ENCODE measurements at regions not wholly inside any gene's neighbourhood (a gene's known extent, or its start where the extent isn't known, plus 50 kb on each side); places are given as distances from the start of the nearest gene placed in this dataset.

DNA sequence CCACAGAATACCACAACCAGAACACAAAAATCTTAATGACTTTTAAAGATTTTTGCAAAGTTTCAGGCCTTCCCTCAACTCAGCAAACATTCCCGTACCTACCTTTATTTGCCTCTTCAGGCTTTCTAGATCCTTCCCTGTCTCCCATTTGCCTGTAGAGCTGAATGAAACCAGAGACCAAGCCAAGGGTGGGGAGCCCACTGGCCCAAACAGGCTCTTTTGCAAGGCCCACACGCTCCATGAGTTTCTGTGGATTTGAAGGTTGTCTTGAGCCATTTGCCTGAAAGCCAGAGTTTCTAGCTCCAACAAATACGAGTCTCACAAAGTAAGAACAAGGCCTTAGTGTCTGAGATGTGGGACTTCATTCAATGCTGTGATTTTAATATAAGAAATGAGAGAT, 107.8 kb downstream of the GAS1 start:
- peak overlapping the region; percentile 88 to 99 (median 96) for H3K27ac Mint-ChIP-seq
- peaks cover 86% of the 10 kb centered on the region for H3K4me1 Mint-ChIP-seq
- peak overlapping the region in 1 of 3 experiments; percentile 23 for H3K4me3 Mint-ChIP-seq
- H3K27me3 Mint-ChIP-seq (ENCODE audit: low read depth), result no peaks in the 10 kb centered on the region
- no peaks in the 10 kb centered on the region for H3K9me3 Mint-ChIP-seq
- H3K36me3 Mint-ChIP-seq (ENCODE audit: low read depth), result no peaks in the 10 kb centered on the region
- TF ChIP-seq, protein P1, sequence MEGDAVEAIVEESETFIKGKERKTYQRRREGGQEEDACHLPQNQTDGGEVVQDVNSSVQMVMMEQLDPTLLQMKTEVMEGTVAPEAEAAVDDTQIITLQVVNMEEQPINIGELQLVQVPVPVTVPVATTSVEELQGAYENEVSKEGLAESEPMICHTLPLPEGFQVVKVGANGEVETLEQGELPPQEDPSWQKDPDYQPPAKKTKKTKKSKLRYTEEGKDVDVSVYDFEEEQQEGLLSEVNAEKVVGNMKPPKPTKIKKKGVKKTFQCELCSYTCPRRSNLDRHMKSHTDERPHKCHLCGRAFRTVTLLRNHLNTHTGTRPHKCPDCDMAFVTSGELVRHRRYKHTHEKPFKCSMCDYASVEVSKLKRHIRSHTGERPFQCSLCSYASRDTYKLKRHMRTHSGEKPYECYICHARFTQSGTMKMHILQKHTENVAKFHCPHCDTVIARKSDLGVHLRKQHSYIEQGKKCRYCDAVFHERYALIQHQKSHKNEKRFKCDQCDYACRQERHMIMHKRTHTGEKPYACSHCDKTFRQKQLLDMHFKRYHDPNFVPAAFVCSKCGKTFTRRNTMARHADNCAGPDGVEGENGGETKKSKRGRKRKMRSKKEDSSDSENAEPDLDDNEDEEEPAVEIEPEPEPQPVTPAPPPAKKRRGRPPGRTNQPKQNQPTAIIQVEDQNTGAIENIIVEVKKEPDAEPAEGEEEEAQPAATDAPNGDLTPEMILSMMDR (IDR thresholded peaks at IDR 0.05; ENCODE audit: unreplicated experiment in 3 of 3), result no peak

DNA sequence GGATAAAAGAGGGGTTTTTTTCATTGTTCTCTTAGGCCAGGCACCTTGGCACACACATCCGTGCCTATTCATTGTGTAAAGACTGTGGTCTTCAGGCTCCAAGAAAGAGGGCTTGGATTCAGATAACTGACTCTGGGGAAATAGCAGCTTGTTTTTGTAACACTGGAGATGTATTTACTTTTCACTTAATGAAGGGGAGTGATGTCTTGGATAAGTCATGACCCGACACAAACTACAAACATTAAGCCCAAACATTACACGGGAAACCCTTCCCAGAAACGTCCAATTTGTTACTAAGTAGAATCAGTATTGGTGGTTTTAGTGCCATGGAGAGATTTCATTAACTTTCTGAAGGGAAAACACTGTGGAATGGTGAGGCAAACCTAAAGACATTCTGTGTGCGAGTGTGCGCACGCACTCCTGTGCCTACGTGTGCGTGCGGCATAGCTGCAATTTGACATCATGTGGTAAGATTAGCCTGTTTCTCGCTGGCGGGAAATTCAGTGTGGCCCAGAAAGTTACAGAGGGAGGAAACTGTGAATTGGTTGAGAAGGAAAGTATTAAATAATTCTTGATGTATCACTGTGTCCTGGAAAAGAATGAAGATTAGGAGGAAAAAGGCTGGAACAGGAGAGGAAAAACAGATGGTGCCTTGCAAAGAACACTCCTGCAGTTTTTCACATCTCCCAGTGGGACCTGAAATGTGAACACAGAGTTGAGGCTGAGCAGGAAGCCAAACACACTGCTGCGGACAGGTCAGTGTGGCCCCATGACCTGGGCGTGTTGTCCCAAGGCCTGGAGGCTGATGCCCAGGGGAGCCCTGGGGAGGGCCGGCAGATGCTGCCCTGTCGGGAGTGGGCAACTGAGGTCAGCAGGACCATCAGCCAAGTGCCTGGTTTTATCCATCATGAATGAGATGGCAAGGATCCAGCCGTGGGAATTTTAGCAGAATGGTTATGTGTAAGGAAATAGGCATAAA, 108.5 kb downstream of the GAS1 start:
- H3K4me1 Mint-ChIP-seq, result peaks cover 83% of the 10 kb centered on the region
- H3K27ac Mint-ChIP-seq, result peak overlapping the region; percentile 88 to 99 (median 96)
- TF ChIP-seq, protein P1 (IDR thresholded peaks at IDR 0.05; ENCODE audit: unreplicated experiment in 3 of 3), result no peak

DNA sequence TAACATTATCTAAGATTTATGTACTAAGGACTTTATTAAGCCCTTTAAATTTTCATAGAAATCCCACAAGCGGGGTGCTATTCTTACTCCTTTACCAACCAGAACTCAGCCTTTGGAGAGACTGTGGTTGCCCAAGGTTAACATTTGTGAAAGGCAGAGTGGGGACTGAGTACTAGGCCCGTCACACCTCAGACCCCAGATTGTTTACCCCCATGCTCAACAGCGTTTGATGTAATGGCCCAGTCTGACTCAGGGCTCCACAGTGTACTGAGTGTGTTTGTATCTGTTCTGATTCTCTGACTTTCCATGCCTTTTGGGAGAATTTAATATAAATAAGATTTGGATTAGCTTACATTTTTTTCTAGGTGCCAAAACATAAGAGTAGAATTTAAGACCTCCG, 110.0 kb downstream of the GAS1 start:
- peaks cover 76% of the 10 kb centered on the region for H3K4me1 Mint-ChIP-seq
- H3K27me3 Mint-ChIP-seq (ENCODE audit: low read depth), result no peaks in the 10 kb centered on the region
- peak overlapping the region in 1 of 3 experiments; percentile 40 for H3K4me3 Mint-ChIP-seq
- H3K36me3 Mint-ChIP-seq (ENCODE audit: low read depth), result no peaks in the 10 kb centered on the region
- H3K9me3 Mint-ChIP-seq, result no peaks in the 10 kb centered on the region
- peak overlapping the region; percentile 88 to 99 (median 96) for H3K27ac Mint-ChIP-seq
- TF ChIP-seq, protein P1 (IDR thresholded peaks at IDR 0.05; ENCODE audit: unreplicated experiment in 3 of 3), result no peak

More for the DNA sequence above, 108.5 kb downstream of the GAS1 start:
- Mint-ChIP-seq H3K9me3 (no peaks in the 10 kb centered on the region), H3K36me3 (ENCODE audit: low read depth) (no peaks in the 10 kb centered on the region), H3K27me3 (ENCODE audit: low read depth) (no peaks in the 10 kb centered on the region), H3K4me3 (peak overlapping the region in 2 of 3 experiments; percentile 21 to 44)

DNA sequence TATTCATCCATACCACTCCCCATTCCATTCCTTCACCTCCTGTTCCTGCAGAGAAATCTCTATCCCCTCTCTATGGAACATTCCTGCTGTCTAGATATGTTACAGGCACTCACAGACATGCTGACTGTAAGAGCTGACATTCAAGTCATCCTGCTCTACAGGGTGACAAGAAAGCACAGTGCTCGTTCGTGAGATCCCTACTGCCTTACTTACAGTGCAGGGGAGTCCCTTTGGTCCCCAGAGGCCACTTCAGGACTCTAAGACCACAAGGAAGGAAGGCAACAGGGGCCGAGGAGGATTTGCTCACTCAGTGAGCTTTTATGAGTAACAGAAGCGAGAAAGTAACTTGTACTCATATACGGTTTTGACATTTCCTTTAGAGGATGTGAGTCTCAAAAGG, 110.5 kb downstream of the GAS1 start:
- peak overlapping the region; percentile 88 to 99 (median 96) for H3K27ac Mint-ChIP-seq

DNA sequence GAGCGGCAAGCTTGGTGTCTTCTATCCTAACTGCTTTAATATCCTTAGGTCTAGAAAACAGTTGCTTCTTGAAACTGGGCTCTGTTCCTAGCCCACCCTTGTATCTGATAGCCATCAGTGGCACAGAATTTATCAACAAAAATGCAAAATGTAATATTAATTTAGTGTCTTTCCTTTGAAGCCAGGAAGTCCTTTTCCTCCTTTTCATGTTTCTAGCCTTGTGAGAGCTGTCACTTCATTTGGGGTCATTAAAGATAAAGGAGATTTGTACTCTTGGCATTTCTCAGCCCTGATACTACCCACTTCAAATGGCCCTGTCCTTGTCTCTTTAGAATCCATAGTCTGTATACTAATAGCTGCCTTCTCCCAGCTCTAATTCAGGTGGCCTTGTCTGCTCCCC, 111.0 kb downstream of the GAS1 start:
- Mint-ChIP-seq H3K27me3 (ENCODE audit: low read depth) (no peaks in the 10 kb centered on the region), H3K36me3 (ENCODE audit: low read depth) (no peaks in the 10 kb centered on the region), H3K27ac (peak overlapping the region; percentile 88 to 99 (median 96)), H3K9me3 (no peaks in the 10 kb centered on the region), H3K4me3 (no peak overlapping the region), H3K4me1 (peaks cover 66% of the 10 kb centered on the region)
- TF ChIP-seq, protein P1 (IDR thresholded peaks at IDR 0.05; ENCODE audit: unreplicated experiment in 3 of 3), result no peak

More for the DNA sequence above, 110.5 kb downstream of the GAS1 start:
- peaks cover 71% of the 10 kb centered on the region for H3K4me1 Mint-ChIP-seq
- no peaks in the 10 kb centered on the region for H3K9me3 Mint-ChIP-seq
- no peaks in the 10 kb centered on the region for H3K36me3 Mint-ChIP-seq (ENCODE audit: low read depth)
- H3K4me3 Mint-ChIP-seq, result peak overlapping the region in 1 of 3 experiments; percentile 1
- no peaks in the 10 kb centered on the region for H3K27me3 Mint-ChIP-seq (ENCODE audit: low read depth)
- TF ChIP-seq, protein P1 (IDR thresholded peaks at IDR 0.05; ENCODE audit: unreplicated experiment in 3 of 3), result no peak

Measured in nephron (organoid).